ENCODE measurements at regions not wholly inside any gene's neighbourhood (a gene's known extent, or its start where the extent isn't known, plus 50 kb on each side); places are given as distances from the start of the nearest gene placed in this dataset.
"Not testable (repeated sequence)": the region's sequence is repeated elsewhere in the genome, so short reads cannot be mapped to it uniquely, and the experiment has no call there.

DNA sequence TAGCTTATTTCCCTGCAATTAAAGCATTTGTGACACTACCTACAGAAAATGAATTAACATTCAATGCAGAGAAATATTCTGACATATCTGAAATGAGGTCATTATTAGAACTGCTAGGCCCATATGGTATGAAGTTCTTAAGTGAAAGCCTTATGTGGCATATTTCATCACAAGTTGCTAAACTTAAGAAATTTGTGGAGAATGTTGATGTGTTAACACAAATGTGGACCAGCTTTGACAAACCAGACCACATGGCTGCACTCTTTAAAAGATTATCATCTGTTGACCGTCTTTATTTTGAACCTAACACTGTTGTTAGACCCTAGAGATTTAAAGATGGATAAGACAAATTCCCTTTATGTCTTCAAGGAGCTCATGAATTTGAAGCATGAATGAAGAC is 1024.1 kb downstream of the RPA4 start:
- H3K9me3 ChIP-seq (ENCODE audit: control insufficient read depth, low read length): no peaks in the 10 kb centered on the region
- H3K27ac ChIP-seq (ENCODE audit: low read depth, low read length, severe bottlenecking): no peak overlapping the region
- H3K36me3 ChIP-seq (ENCODE audit: control insufficient read depth, insufficient read depth, low read length): no peaks in the 10 kb centered on the region
- H3K4me3 ChIP-seq (ENCODE audit: extremely low read depth, insufficient read depth, low read length, poor library complexity, severe bottlenecking): no peak overlapping the region
- WGBS, 2 experiments (ENCODE audit: insufficient coverage in 2 of 2): no CpG with 5 or more reads among the region's 1 CpG
- H3K4me1 ChIP-seq (ENCODE audit: control insufficient read depth, insufficient read depth, low read length, poor library complexity, severe bottlenecking): no peaks in the 10 kb centered on the region

DNA sequence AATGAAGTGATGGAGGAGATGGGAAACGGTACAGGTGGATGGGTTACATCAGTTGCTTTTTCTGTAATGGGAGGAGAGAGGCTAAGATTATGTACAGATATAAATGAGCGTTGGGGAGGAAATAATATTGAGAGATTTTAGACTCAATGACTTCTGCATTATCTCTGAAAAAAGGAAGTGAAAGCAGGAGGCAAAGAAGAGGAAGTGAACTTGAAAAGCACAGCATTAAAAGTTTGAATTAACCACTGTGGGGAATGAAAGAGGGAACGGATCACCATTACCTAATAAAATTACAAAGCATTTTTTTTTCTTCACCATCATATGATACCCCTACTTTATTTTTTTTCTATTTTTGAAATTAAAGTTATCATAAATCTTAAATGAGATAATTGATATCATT is 1025.5 kb downstream of the RPA4 start:
- Histone ChIP-seq H3K4me3 (ENCODE audit: extremely low read depth, insufficient read depth, low read length, poor library complexity, severe bottlenecking) (no peak overlapping the region), H3K27ac (ENCODE audit: low read depth, low read length, severe bottlenecking) (no peak overlapping the region), H3K4me1 (ENCODE audit: control insufficient read depth, insufficient read depth, low read length, poor library complexity, severe bottlenecking) (no peaks in the 10 kb centered on the region), H3K9me3 (ENCODE audit: control insufficient read depth, low read length) (no peaks in the 10 kb centered on the region), H3K36me3 (ENCODE audit: control insufficient read depth, insufficient read depth, low read length) (no peaks in the 10 kb centered on the region)
- 100% methylated on average over 1 of the region's 3 CpGs; no CpG with 5 or more reads in 1 of the 2 experiments for WGBS, 2 experiments (ENCODE audit: insufficient coverage in 2 of 2)

DNA sequence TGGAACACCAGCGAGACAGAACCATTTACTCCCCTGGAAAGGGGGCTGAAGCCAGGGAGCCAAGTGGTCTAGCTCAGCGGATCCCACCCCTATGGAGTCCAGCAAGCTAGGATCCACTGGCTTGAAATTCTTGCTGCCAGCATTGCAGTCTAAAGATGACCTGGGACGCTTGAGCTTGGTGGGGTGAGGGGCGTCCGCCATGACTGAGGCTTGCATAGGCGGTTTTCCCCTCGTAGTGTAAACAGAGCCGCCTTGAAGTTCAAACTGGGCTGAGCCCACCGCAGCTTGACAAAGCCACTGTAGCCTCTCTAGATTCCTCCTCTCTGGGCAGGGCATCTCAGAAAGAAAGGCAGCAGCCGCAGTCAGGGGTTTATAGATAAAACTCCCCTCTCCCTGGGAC is 1031.7 kb downstream of the RPA4 start:
- not testable (repeated sequence) for H3K36me3 ChIP-seq (ENCODE audit: control insufficient read depth, insufficient read depth, low read length); H3K9me3 ChIP-seq (ENCODE audit: control insufficient read depth, low read length); H3K27ac ChIP-seq (ENCODE audit: low read depth, low read length, severe bottlenecking); H3K4me3 ChIP-seq (ENCODE audit: extremely low read depth, insufficient read depth, low read length, poor library complexity, severe bottlenecking); H3K4me1 ChIP-seq (ENCODE audit: control insufficient read depth, insufficient read depth, low read length, poor library complexity, severe bottlenecking)
- WGBS, 2 experiments (ENCODE audit: insufficient coverage in 2 of 2): 95% methylated on average over 6 of the region's 10 CpGs; no CpG with 5 or more reads in 1 of the 2 experiments

DNA sequence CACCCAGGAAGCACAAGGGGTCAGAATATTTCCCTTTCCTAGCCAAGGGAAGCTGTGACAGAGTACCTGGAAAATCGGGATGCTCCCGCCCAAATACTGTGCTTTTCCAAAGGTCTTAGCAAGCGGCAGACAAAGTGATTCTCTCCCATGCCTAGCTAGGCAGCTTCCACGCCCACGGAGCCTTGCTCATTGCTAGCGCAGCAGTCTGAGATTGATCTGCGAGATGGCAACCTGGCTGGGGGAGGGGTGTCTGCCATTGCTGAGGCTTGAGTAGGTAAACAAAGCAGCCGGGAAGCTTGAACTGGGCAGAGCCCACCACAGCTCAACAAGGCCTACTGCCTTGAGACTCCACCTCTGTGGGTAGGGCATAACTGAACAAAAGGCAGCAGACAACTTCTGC is 1037.5 kb downstream of the RPA4 start:
- not testable (repeated sequence) for H3K36me3 ChIP-seq (ENCODE audit: control insufficient read depth, insufficient read depth, low read length); H3K9me3 ChIP-seq (ENCODE audit: control insufficient read depth, low read length); H3K4me1 ChIP-seq (ENCODE audit: control insufficient read depth, insufficient read depth, low read length, poor library complexity, severe bottlenecking); H3K4me3 ChIP-seq (ENCODE audit: extremely low read depth, insufficient read depth, low read length, poor library complexity, severe bottlenecking); H3K27ac ChIP-seq (ENCODE audit: low read depth, low read length, severe bottlenecking)
- 80 to 100% methylated on average over 1 to 3 of the region's 8 CpGs for WGBS, 2 experiments (ENCODE audit: insufficient coverage in 2 of 2)

DNA sequence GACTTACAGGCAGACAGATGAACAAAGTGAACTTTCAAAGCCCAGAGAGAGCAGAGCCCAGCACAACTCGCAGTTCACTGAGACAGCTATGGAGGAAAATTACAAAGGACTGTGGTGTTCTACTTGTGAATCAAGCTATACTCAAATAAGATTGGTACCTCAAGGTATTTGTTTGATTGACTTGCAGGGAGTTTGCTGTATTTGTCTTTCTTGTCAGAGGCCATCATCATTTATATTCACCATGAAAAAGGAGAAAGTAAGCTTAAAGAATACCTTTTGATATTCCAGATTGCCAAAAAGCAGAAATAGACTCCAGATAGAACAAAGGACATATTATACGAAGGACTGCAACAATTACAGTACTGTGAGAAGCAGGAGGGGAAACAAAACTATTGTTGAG is 1047.9 kb downstream of the RPA4 start:
- Histone ChIP-seq H3K4me1 (ENCODE audit: control insufficient read depth, insufficient read depth, low read length, poor library complexity, severe bottlenecking) (no peaks in the 10 kb centered on the region), H3K9me3 (ENCODE audit: control insufficient read depth, low read length) (no peaks in the 10 kb centered on the region), H3K27ac (ENCODE audit: low read depth, low read length, severe bottlenecking) (no peak overlapping the region), H3K36me3 (ENCODE audit: control insufficient read depth, insufficient read depth, low read length) (no peaks in the 10 kb centered on the region), H3K4me3 (ENCODE audit: extremely low read depth, insufficient read depth, low read length, poor library complexity, severe bottlenecking) (no peak overlapping the region)
- 80% methylated on average over 1 of the region's 2 CpGs; no CpG with 5 or more reads in 1 of the 2 experiments for WGBS, 2 experiments (ENCODE audit: insufficient coverage in 2 of 2)

DNA sequence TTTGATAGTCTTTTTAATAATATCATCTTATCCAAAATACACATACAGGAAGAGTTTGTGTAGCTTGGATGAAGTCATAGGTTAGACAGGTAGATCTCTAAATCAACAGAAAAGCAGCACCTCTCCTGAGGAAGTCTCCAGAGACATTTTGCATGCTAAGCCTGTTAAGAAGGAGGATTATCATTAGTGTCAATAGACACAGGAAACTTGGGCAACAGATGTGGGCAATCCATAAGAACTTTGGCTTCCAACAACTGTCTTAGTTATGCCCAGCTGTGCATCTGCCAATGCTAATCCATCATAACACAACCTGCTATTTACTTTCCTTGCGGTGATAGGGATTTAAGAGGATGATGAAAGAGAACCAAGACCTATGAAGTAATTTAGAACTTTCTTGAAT is 1052.6 kb downstream of the RPA4 start:
- Histone ChIP-seq H3K36me3 (ENCODE audit: control insufficient read depth, insufficient read depth, low read length) (no peaks in the 10 kb centered on the region), H3K27ac (ENCODE audit: low read depth, low read length, severe bottlenecking) (no peak overlapping the region), H3K4me3 (ENCODE audit: extremely low read depth, insufficient read depth, low read length, poor library complexity, severe bottlenecking) (no peak overlapping the region), H3K9me3 (ENCODE audit: control insufficient read depth, low read length) (no peaks in the 10 kb centered on the region), H3K4me1 (ENCODE audit: control insufficient read depth, insufficient read depth, low read length, poor library complexity, severe bottlenecking) (no peaks in the 10 kb centered on the region)
- WGBS, 2 experiments (ENCODE audit: insufficient coverage in 2 of 2): no CpG with 5 or more reads among the region's 1 CpG

DNA sequence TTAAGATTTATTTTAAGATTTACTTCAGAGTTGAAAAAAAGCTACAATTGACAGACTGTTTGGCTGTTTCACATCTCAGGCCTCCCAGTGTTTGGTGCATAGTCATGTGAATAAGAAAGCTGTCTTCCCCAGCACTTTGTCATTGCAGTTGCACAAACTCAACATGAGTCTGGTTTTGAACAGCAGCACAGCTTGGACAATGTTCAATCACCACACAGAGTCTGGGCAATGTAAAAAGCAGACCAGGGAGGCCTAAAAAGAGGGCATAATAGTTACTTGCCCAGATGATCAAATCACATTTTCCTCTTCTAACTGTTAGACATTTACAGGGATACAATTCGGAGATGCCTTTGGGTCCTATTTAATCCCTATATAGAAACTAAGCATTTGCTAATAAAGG is 1055.0 kb downstream of the RPA4 start:
- Histone ChIP-seq H3K36me3 (ENCODE audit: control insufficient read depth, insufficient read depth, low read length) (no peaks in the 10 kb centered on the region), H3K4me1 (ENCODE audit: control insufficient read depth, insufficient read depth, low read length, poor library complexity, severe bottlenecking) (no peaks in the 10 kb centered on the region), H3K9me3 (ENCODE audit: control insufficient read depth, low read length) (no peaks in the 10 kb centered on the region), H3K4me3 (ENCODE audit: extremely low read depth, insufficient read depth, low read length, poor library complexity, severe bottlenecking) (no peak overlapping the region), H3K27ac (ENCODE audit: low read depth, low read length, severe bottlenecking) (no peak overlapping the region)
- WGBS, 2 experiments (ENCODE audit: insufficient coverage in 2 of 2): no CpG with 5 or more reads among the region's 1 CpG

DNA sequence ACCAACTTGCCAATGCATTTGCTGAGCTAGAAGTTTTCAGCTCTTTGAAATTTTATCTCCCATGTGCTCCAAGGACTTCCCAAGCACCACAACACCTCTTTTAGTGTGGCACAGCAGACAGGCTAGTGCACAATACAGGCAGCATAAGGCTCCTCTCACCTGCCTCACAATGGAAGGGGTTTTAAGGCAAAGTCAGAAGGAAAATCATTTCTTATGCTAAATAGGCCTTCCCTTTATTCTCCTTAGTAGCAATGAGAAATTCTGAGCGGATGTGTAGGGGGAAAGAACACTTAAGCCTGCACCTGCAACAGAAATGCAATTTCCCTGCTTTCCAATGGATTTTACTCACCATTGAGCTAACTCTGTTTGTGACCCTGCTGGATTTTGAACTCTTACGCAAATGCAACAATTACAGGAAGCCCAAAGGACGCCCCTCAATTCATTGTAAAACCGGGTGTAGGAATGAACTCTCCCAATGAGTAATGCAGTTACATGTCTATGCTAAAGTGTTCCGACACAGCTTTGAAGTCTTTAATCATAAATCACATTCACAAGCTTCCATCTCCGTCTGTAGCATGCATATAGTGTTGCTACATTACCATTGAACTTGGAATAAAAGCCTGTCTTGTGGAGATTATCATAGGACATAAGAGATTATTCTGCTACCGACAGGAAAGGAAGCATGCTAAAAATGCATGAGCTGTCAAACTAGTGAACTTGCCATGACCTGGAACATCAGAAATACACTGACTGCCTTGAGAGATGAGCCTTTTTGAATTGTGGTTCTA is 1084.9 kb downstream of the RPA4 start:
- Histone ChIP-seq H3K9me3 (ENCODE audit: control insufficient read depth, low read length) (no peaks in the 10 kb centered on the region), H3K4me3 (ENCODE audit: extremely low read depth, insufficient read depth, low read length, poor library complexity, severe bottlenecking) (no peak overlapping the region), H3K27ac (ENCODE audit: low read depth, low read length, severe bottlenecking) (no peak overlapping the region), H3K36me3 (ENCODE audit: control insufficient read depth, insufficient read depth, low read length) (no peaks in the 10 kb centered on the region), H3K4me1 (ENCODE audit: control insufficient read depth, insufficient read depth, low read length, poor library complexity, severe bottlenecking) (no peaks in the 10 kb centered on the region)
- WGBS, 2 experiments (ENCODE audit: insufficient coverage in 2 of 2): 75 to 83% methylated on average over 1 to 2 of the region's 7 CpGs

DNA sequence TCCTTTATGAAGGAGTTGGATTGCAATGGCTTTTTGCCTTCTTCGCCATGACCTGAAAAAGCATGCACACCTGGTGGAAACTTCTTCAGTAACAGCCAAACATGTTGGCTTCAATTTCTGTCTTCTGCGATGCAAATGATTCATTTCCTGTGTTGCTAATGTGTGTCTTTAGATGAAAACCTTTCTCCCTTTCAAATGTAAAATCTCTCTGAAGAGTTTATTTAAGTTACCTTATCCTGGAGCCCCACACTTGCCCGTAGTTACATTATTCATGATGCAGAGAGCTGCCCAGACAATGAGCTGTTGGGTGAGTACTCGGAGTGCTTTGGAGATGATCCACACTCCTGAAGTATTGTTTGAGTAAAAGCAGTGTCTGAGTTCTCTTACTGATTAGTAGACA is 1100.9 kb downstream of the RPA4 start:
- Histone ChIP-seq H3K4me1 (ENCODE audit: control insufficient read depth, insufficient read depth, low read length, poor library complexity, severe bottlenecking) (peaks cover 10% of the 10 kb centered on the region), H3K9me3 (ENCODE audit: control insufficient read depth, low read length) (no peaks in the 10 kb centered on the region), H3K27ac (ENCODE audit: low read depth, low read length, severe bottlenecking) (no peak overlapping the region), H3K4me3 (ENCODE audit: extremely low read depth, insufficient read depth, low read length, poor library complexity, severe bottlenecking) (no peak overlapping the region), H3K36me3 (ENCODE audit: control insufficient read depth, insufficient read depth, low read length) (no peaks in the 10 kb centered on the region)
- WGBS, 2 experiments (ENCODE audit: insufficient coverage in 2 of 2): no CpG with 5 or more reads among the region's 4 CpGs

DNA sequence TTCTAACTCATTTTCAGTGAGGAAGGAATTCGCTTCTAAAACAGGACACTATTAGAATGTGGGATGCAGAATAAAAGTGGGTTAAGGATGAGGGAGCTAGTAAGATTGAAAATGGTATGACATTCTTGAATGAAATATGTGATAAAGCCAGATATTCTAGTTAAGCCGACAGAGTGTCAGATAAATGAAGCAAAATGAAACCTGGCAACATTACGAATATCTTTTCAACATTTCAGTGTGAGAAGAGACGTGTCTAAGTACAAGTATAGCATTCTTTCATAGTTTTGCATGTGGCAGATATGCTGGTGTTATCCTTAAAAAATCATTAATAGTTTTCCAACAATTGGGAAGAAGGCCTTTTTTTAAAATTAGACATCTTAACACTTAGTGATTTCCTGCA is 1101.4 kb downstream of the RPA4 start:
- H3K36me3 ChIP-seq (ENCODE audit: control insufficient read depth, insufficient read depth, low read length): no peaks in the 10 kb centered on the region
- H3K27ac ChIP-seq (ENCODE audit: low read depth, low read length, severe bottlenecking): no peak overlapping the region
- H3K9me3 ChIP-seq (ENCODE audit: control insufficient read depth, low read length): no peaks in the 10 kb centered on the region
- 80% methylated on average over 1 to 2 of the region's 4 CpGs for WGBS, 2 experiments (ENCODE audit: insufficient coverage in 2 of 2)
- H3K4me3 ChIP-seq (ENCODE audit: extremely low read depth, insufficient read depth, low read length, poor library complexity, severe bottlenecking): no peak overlapping the region
- peaks cover 10% of the 10 kb centered on the region for H3K4me1 ChIP-seq (ENCODE audit: control insufficient read depth, insufficient read depth, low read length, poor library complexity, severe bottlenecking)

DNA sequence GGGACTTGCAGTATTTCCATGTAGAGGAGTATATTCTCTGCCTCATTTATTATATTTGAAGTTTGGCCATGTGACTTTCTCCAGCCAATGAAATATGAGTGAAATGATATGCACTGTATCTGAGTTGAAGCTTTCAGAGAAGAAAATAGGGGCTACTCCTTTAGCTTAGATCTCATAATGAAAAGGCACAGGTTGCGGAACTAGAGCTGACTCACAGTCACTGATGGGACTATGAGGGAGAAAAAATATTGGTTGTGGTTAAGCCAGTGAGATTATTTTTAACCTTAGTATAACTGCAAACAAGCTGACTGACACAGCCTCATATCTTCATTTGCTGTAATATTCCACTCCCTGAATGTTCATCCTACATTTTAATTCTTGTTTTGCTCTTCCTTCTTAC is 1104.3 kb downstream of the RPA4 start:
- WGBS, 2 experiments (ENCODE audit: insufficient coverage in 2 of 2): no CpG with 5 or more reads among the region's 1 CpG
- H3K9me3 ChIP-seq (ENCODE audit: control insufficient read depth, low read length): no peaks in the 10 kb centered on the region
- H3K36me3 ChIP-seq (ENCODE audit: control insufficient read depth, insufficient read depth, low read length): no peaks in the 10 kb centered on the region
- H3K4me1 ChIP-seq (ENCODE audit: control insufficient read depth, insufficient read depth, low read length, poor library complexity, severe bottlenecking): peaks cover 10% of the 10 kb centered on the region
- H3K27ac ChIP-seq (ENCODE audit: low read depth, low read length, severe bottlenecking): no peak overlapping the region
- H3K4me3 ChIP-seq (ENCODE audit: extremely low read depth, insufficient read depth, low read length, poor library complexity, severe bottlenecking): no peak overlapping the region

All from mesodermal cell (in vitro differentiated cells).